H9 (cell line): ENCODE measurements at regions not wholly inside any gene's neighbourhood (a gene's known extent, or its start where the extent isn't known, plus 50 kb on each side); places are given as distances from the start of the nearest gene placed in this dataset.

Experiments
- DNase-seq: peaks from one replicate; pipeline ENCODE4 v3.0.0-alpha.2; 2017
- H2AFZ ChIP-seq: one replicate; pipeline ENCODE4 v1.6.1; 2013; ENCODE audit warnings: mild to moderate bottlenecking, low read length, control low read depth, moderate library complexity
- H2AK5ac ChIP-seq: 2 replicates; pipeline ENCODE4 v1.6.1; 2013; ENCODE audit warnings: low read length, control low read depth, mixed read lengths; ENCODE audit not compliant: insufficient read length
- H2BK120ac ChIP-seq: one replicate; pipeline ENCODE4 v1.6.1; 2013; ENCODE audit warnings: low read depth, mild to moderate bottlenecking, low read length, control low read depth, inconsistent platforms; ENCODE audit not compliant: poor library complexity, severe bottlenecking
- H2BK12ac ChIP-seq: 2 replicates; pipeline ENCODE4 v1.6.1; 2013; ENCODE audit warnings: low read length, control low read depth, mixed read lengths, low read depth; ENCODE audit not compliant: insufficient read length
- H2BK15ac ChIP-seq: 2 replicates; pipeline ENCODE4 v1.6.1; 2013; ENCODE audit warnings: low read depth, low read length, control low read depth
- H2BK20ac ChIP-seq: one replicate; pipeline ENCODE4 v1.6.1; 2013; ENCODE audit warnings: low read depth, mild to moderate bottlenecking, low read length, control low read depth, inconsistent platforms; ENCODE audit not compliant: poor library complexity, severe bottlenecking
- H2BK5ac ChIP-seq: 2 replicates; pipeline ENCODE4 v1.6.1; 2013; ENCODE audit warnings: low read length, control low read depth, mixed read lengths; ENCODE audit not compliant: insufficient read length
- H3K14ac ChIP-seq: 2 replicates; pipeline ENCODE4 v1.6.1; 2013; ENCODE audit warnings: low read length, control low read depth; ENCODE audit not compliant: insufficient read depth
- H3K18ac ChIP-seq: 2 replicates; pipeline ENCODE4 v1.6.1; 2013; ENCODE audit warnings: low read depth, mild to moderate bottlenecking, mixed read lengths, low read length, control low read depth; ENCODE audit not compliant: insufficient read length
- H3K23ac ChIP-seq: 2 replicates; pipeline ENCODE4 v1.6.1; 2013; ENCODE audit warnings: low read length, control low read depth, mixed read lengths, low read depth; ENCODE audit not compliant: insufficient read length
- H3K23me2 ChIP-seq: 2 replicates; pipeline ENCODE4 v1.6.1; 2013; ENCODE audit warnings: low read depth, mild to moderate bottlenecking, mixed read lengths, low read length, control low read depth; ENCODE audit not compliant: insufficient read length, poor library complexity, severe bottlenecking
- H3K27ac ChIP-seq: 2 replicates; pipeline ENCODE4 v1.5.1; 2013; ENCODE audit warnings: low read length, control low read depth, mixed read lengths, low read depth; ENCODE audit not compliant: insufficient read length
- H3K27me3 ChIP-seq: 2 replicates; pipeline ENCODE4 v1.6.1; 2013; ENCODE audit warnings: low read length, control low read depth, inconsistent platforms; ENCODE audit not compliant: insufficient read depth
- H3K4ac ChIP-seq: 2 replicates; pipeline ENCODE4 v1.6.1; 2013; ENCODE audit warnings: low read depth, mild to moderate bottlenecking, control low read depth, inconsistent platforms, low read length, moderate library complexity
- H3K4me1 ChIP-seq: 2 replicates; pipeline ENCODE4 v1.6.1; 2013; ENCODE audit warnings: low read length, control low read depth, inconsistent platforms; ENCODE audit not compliant: insufficient read depth
- H3K4me2 ChIP-seq: 2 replicates; pipeline ENCODE4 v1.6.1; 2013; ENCODE audit warnings: low read length, control low read depth, mixed read lengths; ENCODE audit not compliant: insufficient read length, insufficient read depth
- H3K56ac ChIP-seq: 2 replicates; pipeline ENCODE4 v1.6.1; 2013; ENCODE audit warnings: low read depth, mild to moderate bottlenecking, mixed read lengths, low read length, control low read depth; ENCODE audit not compliant: insufficient read length
- H3K79me1 ChIP-seq: 2 replicates; pipeline ENCODE4 v1.6.1; 2013; ENCODE audit warnings: low read depth, mild to moderate bottlenecking, moderate library complexity, low read length, control low read depth, inconsistent platforms; ENCODE audit not compliant: insufficient read depth, poor library complexity, severe bottlenecking
- H3K79me2 ChIP-seq: 2 replicates; pipeline ENCODE4 v1.6.1; 2013; ENCODE audit warnings: low read length, control low read depth, inconsistent platforms; ENCODE audit not compliant: insufficient read depth
- H3K9ac ChIP-seq: 2 replicates; pipeline ENCODE4 v1.6.1; 2013; ENCODE audit warnings: low read length, control low read depth, mixed read lengths; ENCODE audit not compliant: insufficient read length; ENCODE audit errors: extremely low read depth
- H3K9me3 ChIP-seq: one replicate; pipeline ENCODE4 v1.6.1; 2013; ENCODE audit warnings: low read depth, low read length, inconsistent platforms; ENCODE audit not compliant: control insufficient read depth
- H3T11ph ChIP-seq: one replicate; pipeline ENCODE4 v1.6.1; 2013; ENCODE audit warnings: mild to moderate bottlenecking, low read length, control low read depth, inconsistent platforms
- H4K20me1 ChIP-seq: one replicate; pipeline ENCODE4 v1.6.1; 2013; ENCODE audit not compliant: control insufficient read depth, insufficient read length, insufficient read depth
- H4K5ac ChIP-seq: 2 replicates; pipeline ENCODE4 v1.6.1; 2013; ENCODE audit warnings: low read depth, mild to moderate bottlenecking, mixed read lengths, low read length, control low read depth; ENCODE audit not compliant: insufficient read length
- H4K8ac ChIP-seq: replicated peaks from 2 replicates; pipeline ENCODE4 v1.6.1; 2013; ENCODE audit warnings: low read length, control low read depth, mixed read lengths, low read depth; ENCODE audit not compliant: insufficient read length
- H4K91ac ChIP-seq: 2 replicates; pipeline ENCODE4 v1.6.1; 2013; ENCODE audit warnings: low read depth, mild to moderate bottlenecking, moderate library complexity, mixed read lengths, low read length, control low read depth; ENCODE audit not compliant: insufficient read length
- H3K27ac Mint-ChIP-seq, 3 experiments: 2 replicates in 2 of 3; 3 replicates in 1 of 3; pipeline ENCODE4 v1.8.0; 2020 to 2021; ENCODE audit warnings: mixed read lengths in 3 of 3, mild to moderate bottlenecking in 1 of 3, moderate library complexity in 1 of 3
- H3K27me3 Mint-ChIP-seq: 2 replicates; pipeline ENCODE4 v1.8.0; 2021; ENCODE audit warnings: low read depth, mild to moderate bottlenecking, moderate library complexity, mixed read lengths
- H3K36me3 Mint-ChIP-seq, 3 experiments: 2 replicates in 2 of 3; 3 replicates in 1 of 3; pipeline ENCODE4 v1.8.0; 2020 to 2021; ENCODE audit warnings: low read depth in 3 of 3, mixed read lengths in 3 of 3; ENCODE audit not compliant: insufficient read depth in 1 of 3
- H3K4me1 Mint-ChIP-seq, 2 experiments: 2 replicates each; pipeline ENCODE4 v1.8.0; 2020; ENCODE audit warnings: mixed read lengths in 2 of 2
- H3K4me3 Mint-ChIP-seq, 2 experiments: 2 replicates in 1 of 2; 3 replicates in 1 of 2; pipeline ENCODE4 v1.8.0; 2020 to 2021; ENCODE audit warnings: mild to moderate bottlenecking in 2 of 2, mixed read lengths in 2 of 2, moderate library complexity in 1 of 2
- H3K9me3 Mint-ChIP-seq, 2 experiments: 2 replicates in 1 of 2; 3 replicates in 1 of 2; pipeline ENCODE4 v1.8.0; 2020; ENCODE audit warnings: mild to moderate bottlenecking in 2 of 2, mixed read lengths in 2 of 2, moderate library complexity in 1 of 2
- CTCF ChIP-seq: fragments of 200-600 bp; sonication (generic); conservative IDR thresholded peaks from 3 replicates; pipeline ENCODE4 v1.8.0; 2021; ENCODE audit warnings: antibody characterized with exemption, mild to moderate bottlenecking
- WGBS: extraction: QIAGEN DNeasy Blood & Tissue Kit; methylation state at CpG from one replicate; pipeline ENCODE4 v1.1.7; 2013; ENCODE audit warnings: missing lambda C conversion rate, low lambda C conversion rate, mixed read lengths; ENCODE audit not compliant: insufficient read length; ENCODE audit errors: extremely low coverage; 5-methylcytosine and 5-hydroxymethylcytosine counted together

DNA sequence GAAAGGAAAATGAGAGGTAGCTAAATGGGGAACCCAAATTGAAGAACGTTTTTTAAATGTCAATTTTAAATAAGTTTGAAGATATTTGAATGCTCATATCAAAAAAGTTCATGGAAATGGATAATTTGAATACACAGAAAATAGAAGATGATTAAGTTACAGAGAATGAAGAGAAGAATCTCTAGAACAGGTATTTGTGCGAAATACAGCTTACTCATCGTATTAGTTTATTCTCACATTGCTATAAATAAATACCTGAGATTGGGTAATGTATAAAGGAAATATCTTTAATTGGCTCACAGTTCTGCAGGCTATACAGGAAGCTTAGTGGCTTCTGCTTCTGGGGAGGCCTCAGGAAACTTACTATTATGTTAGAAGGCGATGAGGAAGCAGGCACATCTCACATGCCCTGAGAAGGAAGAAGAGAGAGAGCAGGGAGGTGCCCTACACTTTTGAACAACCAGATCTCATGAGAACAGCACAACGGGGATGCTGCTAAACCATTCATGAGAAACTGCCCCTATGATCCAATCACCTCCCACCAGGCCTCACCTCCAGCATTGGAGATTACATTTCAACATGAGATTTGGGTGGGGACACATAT is 89.7 kb upstream of the DTNA start:
- DNase-seq: no peak
- Histone ChIP-seq H4K8ac (no peak overlapping the region), H2BK120ac (no peak overlapping the region), H2BK15ac (no peak overlapping the region), H3K18ac (no peak overlapping the region), H2BK12ac (no peak overlapping the region), H3K56ac (no peak overlapping the region), H4K5ac (no peak overlapping the region), H3K4me2 (no peak overlapping the region), H2AK5ac (no peak overlapping the region), H3K9ac (no peak overlapping the region), H3K79me1 (no peaks in the 10 kb centered on the region), H3K23ac (no peak overlapping the region), H3K23me2 (no peaks in the 10 kb centered on the region), H2AFZ (no peak overlapping the region), H2BK5ac (no peak overlapping the region), H3K9me3 (no peaks in the 10 kb centered on the region), H3K14ac (no peak overlapping the region), H3K4me1 (no peaks in the 10 kb centered on the region), H4K91ac (no peak overlapping the region), H3K79me2 (no peaks in the 10 kb centered on the region), H3K27ac (no peak overlapping the region), H3K27me3 (no peaks in the 10 kb centered on the region), H3K4ac (no peak overlapping the region), H3T11ph (no peak overlapping the region), H2BK20ac (no peak overlapping the region), H4K20me1 (no peaks in the 10 kb centered on the region)
- no peaks in the 10 kb centered on the region for H3K27me3 Mint-ChIP-seq
- peaks cover 0 to 7% of the 10 kb centered on the region in 2 experiments; a peak in 2 of 4 replicates for H3K4me1 Mint-ChIP-seq
- peaks cover 17 to 25% of the 10 kb centered on the region in 2 experiments for H3K9me3 Mint-ChIP-seq
- 100% methylated on average over 1 of the region's 5 CpGs for WGBS
- H3K36me3 Mint-ChIP-seq: peaks cover 10 to 23% (median 21%) of the 10 kb centered on the region in 3 experiments
- no peak overlapping the region for H3K27ac Mint-ChIP-seq
- TF ChIP-seq CTCF: no peak
- H3K4me3 Mint-ChIP-seq: no peak overlapping the region
